Stimulated activated naive CD8-positive, alpha-beta T cell treated with anti-CD3 and anti-CD28 coated beads, Interleukin-15, amount 100 ng/mL, for 72 hours (primary cell): ENCODE measurements at regions not wholly inside any gene's neighbourhood (a gene's known extent, or its start where the extent isn't known, plus 50 kb on each side); places are given as distances from the start of the nearest gene placed in this dataset.
"Not testable (repeated sequence)": the region's sequence is repeated elsewhere in the genome, so short reads cannot be mapped to it uniquely, and the experiment has no call there.

Experiments
- ATAC-seq: fragments of 150-1000 bp; cut with Tn5 transposase; 2 replicates; pipeline ENCODE4 v1.10.0; 2021; ENCODE audit warnings: mild to moderate bottlenecking, moderate library complexity
- DNase-seq, 2 donors: peaks; one replicate each; pipeline ENCODE4 v3.0.0; 2021 to 2022
- H3K27ac Mint-ChIP-seq, 2 donors: one replicate each; pipeline ENCODE4 v1.8.0; 2022; ENCODE audit warnings: mild to moderate bottlenecking in 2 of 2, mixed read lengths in 2 of 2, moderate library complexity in 2 of 2
- H3K27me3 Mint-ChIP-seq: one replicate; pipeline ENCODE4 v1.8.0; 2022; ENCODE audit warnings: mixed read lengths
- H3K4me1 Mint-ChIP-seq: one replicate; pipeline ENCODE4 v1.8.0; 2022; ENCODE audit warnings: mild to moderate bottlenecking, mixed read lengths
- H3K4me3 Mint-ChIP-seq, 2 donors: one replicate each; pipeline ENCODE4 v1.8.0; 2022; ENCODE audit warnings: mild to moderate bottlenecking in 2 of 2, mixed read lengths in 2 of 2, moderate library complexity in 1 of 2
- H3K9me3 Mint-ChIP-seq, 2 donors: one replicate each; pipeline ENCODE4 v1.8.0; 2022; ENCODE audit warnings: mixed read lengths in 2 of 2

- ATAC-seq (no peak), DNase-seq (no peak)
- Mint-ChIP-seq H3K4me3 (no peak overlapping the region), H3K27me3 (no peaks in the 10 kb centered on the region), H3K9me3 (peaks cover 0 to 1% of the 10 kb centered on the region in 2 donors), H3K27ac (no peak overlapping the region), H3K4me1 (no peaks in the 10 kb centered on the region)
Observed at GRCh38 chr5:164301136-164301535, 795.7 kb downstream of the MAT2B start.

- H3K27ac Mint-ChIP-seq: no peak overlapping the region
- H3K4me1 Mint-ChIP-seq: no peaks in the 10 kb centered on the region
- H3K9me3 Mint-ChIP-seq: peaks cover 6 to 7% of the 10 kb centered on the region in 2 donors
- no peaks in the 10 kb centered on the region for H3K27me3 Mint-ChIP-seq
- H3K4me3 Mint-ChIP-seq: no peak overlapping the region
- ATAC-seq: no peak
- DNase-seq: no peak
Observed at GRCh38 chr5:164301708-164302107, 796.3 kb downstream of the MAT2B start.

- H3K4me1 Mint-ChIP-seq: no peaks in the 10 kb centered on the region
- ATAC-seq: no peak
- peaks cover 6 to 10% of the 10 kb centered on the region in 2 donors for H3K9me3 Mint-ChIP-seq
- no peak for DNase-seq
- no peak overlapping the region for H3K27ac Mint-ChIP-seq
- no peak overlapping the region for H3K4me3 Mint-ChIP-seq
- H3K27me3 Mint-ChIP-seq: no peaks in the 10 kb centered on the region
Observed at GRCh38 chr5:164302533-164303235, 797.3 kb downstream of the MAT2B start.

- DNase-seq: no peak
- H3K9me3 Mint-ChIP-seq: peaks cover 6 to 10% of the 10 kb centered on the region in 2 donors
- H3K27ac Mint-ChIP-seq: no peak overlapping the region
Observed at GRCh38 chr5:164303646-164304215, 798.3 kb downstream of the MAT2B start.

GRCh38 chr5:164306662-164307061, 801.2 kb downstream of the MAT2B start:
- no peak overlapping the region for H3K27ac Mint-ChIP-seq
- H3K27me3 Mint-ChIP-seq: no peaks in the 10 kb centered on the region
- peaks cover 6 to 10% of the 10 kb centered on the region in 2 donors for H3K9me3 Mint-ChIP-seq
- H3K4me1 Mint-ChIP-seq: no peaks in the 10 kb centered on the region
- DNase-seq (no peak), ATAC-seq (no peak)
- no peak overlapping the region for H3K4me3 Mint-ChIP-seq

More at GRCh38 chr5:164303646-164304215, 798.3 kb downstream of the MAT2B start:
- ATAC-seq: no peak
- Mint-ChIP-seq H3K4me3 (no peak overlapping the region), H3K27me3 (no peaks in the 10 kb centered on the region), H3K4me1 (no peaks in the 10 kb centered on the region)

- Mint-ChIP-seq H3K9me3 (no peaks in the 10 kb centered on the region), H3K27me3 (no peaks in the 10 kb centered on the region), H3K4me1 (no peaks in the 10 kb centered on the region), H3K4me3 (no peak overlapping the region), H3K27ac (no peak overlapping the region)
- DNase-seq: no peak
- no peak for ATAC-seq
Observed at GRCh38 chr5:164312801-164313200, 807.4 kb downstream of the MAT2B start.

GRCh38 chr5:164317676-164318075, 812.3 kb downstream of the MAT2B start:
- no peak for DNase-seq
- peaks cover 9 to 15% of the 10 kb centered on the region in 2 donors for H3K9me3 Mint-ChIP-seq
- no peak overlapping the region for H3K27ac Mint-ChIP-seq
- H3K27me3 Mint-ChIP-seq: no peaks in the 10 kb centered on the region
- no peak overlapping the region for H3K4me3 Mint-ChIP-seq
- ATAC-seq: no peak
- no peaks in the 10 kb centered on the region for H3K4me1 Mint-ChIP-seq

GRCh38 chr5:164319161-164319560, 813.7 kb downstream of the MAT2B start:
- ATAC-seq (no peak), DNase-seq (no peak)
- Mint-ChIP-seq H3K4me1 (no peaks in the 10 kb centered on the region), H3K27me3 (no peaks in the 10 kb centered on the region), H3K4me3 (no peak overlapping the region), H3K9me3 (peaks cover 9 to 15% of the 10 kb centered on the region in 2 donors), H3K27ac (no peak overlapping the region)

GRCh38 chr5:164324239-164324638, 818.8 kb downstream of the MAT2B start:
- H3K27ac Mint-ChIP-seq: no peak overlapping the region
- no peaks in the 10 kb centered on the region for H3K4me1 Mint-ChIP-seq
- DNase-seq: no peak
- H3K4me3 Mint-ChIP-seq: no peak overlapping the region
- H3K9me3 Mint-ChIP-seq: peaks cover 14 to 33% of the 10 kb centered on the region in 2 donors
- ATAC-seq: no peak
- H3K27me3 Mint-ChIP-seq: no peaks in the 10 kb centered on the region

- Mint-ChIP-seq H3K4me3 (no peak overlapping the region), H3K4me1 (no peaks in the 10 kb centered on the region), H3K9me3 (peaks cover 8 to 21% of the 10 kb centered on the region in 2 donors), H3K27me3 (no peaks in the 10 kb centered on the region), H3K27ac (no peak overlapping the region)
- DNase-seq (no peak), ATAC-seq (no peak)
Observed at GRCh38 chr5:164326219-164326618, 820.8 kb downstream of the MAT2B start.

GRCh38 chr5:164327166-164327565, 821.7 kb downstream of the MAT2B start:
- H3K4me1 Mint-ChIP-seq, H3K27ac Mint-ChIP-seq, H3K27me3 Mint-ChIP-seq, ATAC-seq, DNase-seq, H3K4me3 Mint-ChIP-seq: not testable (repeated sequence)
- H3K9me3 Mint-ChIP-seq: peaks cover 8 to 18% of the 10 kb centered on the region in 2 donors

GRCh38 chr5:164332349-164333196, 827.2 kb downstream of the MAT2B start:
- Mint-ChIP-seq H3K27me3 (no peaks in the 10 kb centered on the region), H3K27ac (no peak overlapping the region), H3K9me3 (no peaks in the 10 kb centered on the region), H3K4me3 (no peak overlapping the region), H3K4me1 (no peaks in the 10 kb centered on the region)
- ATAC-seq (no peak), DNase-seq (no peak)

GRCh38 chr5:164335837-164336236, 830.4 kb downstream of the MAT2B start:
- H3K27ac Mint-ChIP-seq: no peak overlapping the region
- H3K9me3 Mint-ChIP-seq: no peaks in the 10 kb centered on the region
- DNase-seq: no peak
- no peaks in the 10 kb centered on the region for H3K27me3 Mint-ChIP-seq
- no peak for ATAC-seq
- no peak overlapping the region for H3K4me3 Mint-ChIP-seq
- no peaks in the 10 kb centered on the region for H3K4me1 Mint-ChIP-seq

GRCh38 chr5:164336276-164336675, 830.9 kb downstream of the MAT2B start:
- no peaks in the 10 kb centered on the region for H3K27me3 Mint-ChIP-seq
- no peak overlapping the region for H3K27ac Mint-ChIP-seq
- H3K4me3 Mint-ChIP-seq: no peak overlapping the region
- H3K9me3 Mint-ChIP-seq: no peaks in the 10 kb centered on the region
- ATAC-seq (no peak), DNase-seq (no peak)
- H3K4me1 Mint-ChIP-seq: no peaks in the 10 kb centered on the region

- ATAC-seq (no peak), DNase-seq (no peak)
- Mint-ChIP-seq H3K27ac (no peak overlapping the region), H3K27me3 (no peaks in the 10 kb centered on the region), H3K4me1 (no peaks in the 10 kb centered on the region), H3K4me3 (no peak overlapping the region), H3K9me3 (no peaks in the 10 kb centered on the region)
Observed at GRCh38 chr5:164336906-164337305, 831.5 kb downstream of the MAT2B start.

GRCh38 chr5:164341056-164341619, 835.7 kb downstream of the MAT2B start:
- no peak for DNase-seq
- Mint-ChIP-seq H3K9me3 (peaks cover 0 to 10% of the 10 kb centered on the region in 2 donors), H3K27ac (no peak overlapping the region), H3K4me1 (no peaks in the 10 kb centered on the region), H3K4me3 (no peak overlapping the region), H3K27me3 (no peaks in the 10 kb centered on the region)
- ATAC-seq: no peak
